ENCODE measurements at regions not wholly inside any gene's neighbourhood (a gene's known extent, or its start where the extent isn't known, plus 50 kb on each side); places are given as distances from the start of the nearest gene placed in this dataset.

DNA sequence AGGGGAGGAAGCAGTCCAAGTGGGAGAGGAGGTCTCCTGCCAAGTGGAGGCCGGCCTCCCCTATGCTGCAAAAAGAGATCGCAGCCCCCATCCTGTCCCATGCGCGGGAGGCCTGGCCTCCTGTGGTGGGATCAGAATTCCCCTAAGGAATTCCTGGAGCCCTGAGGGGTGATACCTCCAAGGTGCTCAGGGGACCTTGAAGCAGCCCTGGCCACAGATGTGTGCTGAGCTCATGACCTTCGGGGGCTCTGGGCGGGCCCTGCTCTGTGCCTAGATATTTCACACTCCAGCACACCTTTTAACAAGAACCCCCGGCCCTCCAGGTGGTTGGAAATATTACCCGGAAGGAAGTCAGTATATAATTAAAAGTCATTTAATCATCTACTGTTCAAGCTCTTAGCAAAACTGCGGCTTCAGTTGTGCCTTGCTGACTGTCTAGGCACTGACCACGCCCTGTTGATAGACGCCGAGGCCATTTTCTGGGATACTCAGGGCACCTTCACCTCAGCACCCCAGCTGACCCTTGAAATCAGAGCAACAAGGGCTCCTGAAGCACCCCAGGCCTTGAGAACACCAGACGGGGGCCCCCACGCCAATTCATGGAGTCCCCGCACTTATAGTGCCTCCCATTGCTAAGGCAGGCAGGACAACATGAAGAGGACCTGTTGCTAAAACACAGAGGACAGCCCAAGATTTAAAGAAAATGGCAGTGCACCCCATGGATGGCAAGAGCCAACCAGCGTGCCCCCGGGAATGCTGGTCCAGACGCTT lies 119.1 kb downstream of the NDUFA10 start:
- ChIA-PET CTCF (no interaction called here), POLR2A (no interaction called here)
- no peak for DNase-seq (ENCODE audit: extremely low spot score)
- TF ChIP-seq, protein P1, sequence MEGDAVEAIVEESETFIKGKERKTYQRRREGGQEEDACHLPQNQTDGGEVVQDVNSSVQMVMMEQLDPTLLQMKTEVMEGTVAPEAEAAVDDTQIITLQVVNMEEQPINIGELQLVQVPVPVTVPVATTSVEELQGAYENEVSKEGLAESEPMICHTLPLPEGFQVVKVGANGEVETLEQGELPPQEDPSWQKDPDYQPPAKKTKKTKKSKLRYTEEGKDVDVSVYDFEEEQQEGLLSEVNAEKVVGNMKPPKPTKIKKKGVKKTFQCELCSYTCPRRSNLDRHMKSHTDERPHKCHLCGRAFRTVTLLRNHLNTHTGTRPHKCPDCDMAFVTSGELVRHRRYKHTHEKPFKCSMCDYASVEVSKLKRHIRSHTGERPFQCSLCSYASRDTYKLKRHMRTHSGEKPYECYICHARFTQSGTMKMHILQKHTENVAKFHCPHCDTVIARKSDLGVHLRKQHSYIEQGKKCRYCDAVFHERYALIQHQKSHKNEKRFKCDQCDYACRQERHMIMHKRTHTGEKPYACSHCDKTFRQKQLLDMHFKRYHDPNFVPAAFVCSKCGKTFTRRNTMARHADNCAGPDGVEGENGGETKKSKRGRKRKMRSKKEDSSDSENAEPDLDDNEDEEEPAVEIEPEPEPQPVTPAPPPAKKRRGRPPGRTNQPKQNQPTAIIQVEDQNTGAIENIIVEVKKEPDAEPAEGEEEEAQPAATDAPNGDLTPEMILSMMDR (IDR thresholded peaks at IDR 0.05; ENCODE audit: control extremely low read depth, extremely low read depth, low read depth, missing control alignments): no peak

DNA sequence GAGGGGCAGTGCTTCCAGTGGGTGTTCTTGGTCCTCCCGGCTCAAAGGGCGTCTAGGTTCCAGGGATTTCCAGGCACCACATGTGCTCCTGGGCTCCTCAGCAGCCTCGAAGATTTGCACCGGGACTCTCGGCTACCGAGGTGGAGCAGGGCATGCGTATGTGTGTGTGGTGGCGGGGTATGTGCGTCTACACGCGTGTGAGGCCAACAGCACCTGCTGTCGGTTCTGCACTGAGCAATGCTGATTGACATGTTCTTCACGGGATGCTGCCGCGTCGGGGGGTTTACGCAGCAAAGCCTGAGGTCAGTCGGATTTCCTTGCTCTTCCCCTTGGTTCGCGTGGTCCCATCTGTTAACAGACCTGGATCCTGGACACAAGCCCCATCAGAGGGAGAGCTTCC lies 119.8 kb downstream of the NDUFA10 start:
- ChIA-PET CTCF (no interaction called here), POLR2A (no interaction called here)
- TF ChIP-seq, protein P1 (IDR thresholded peaks at IDR 0.05; ENCODE audit: control extremely low read depth, extremely low read depth, low read depth, missing control alignments): no peak
- DNase-seq (ENCODE audit: extremely low spot score): no peak

DNA sequence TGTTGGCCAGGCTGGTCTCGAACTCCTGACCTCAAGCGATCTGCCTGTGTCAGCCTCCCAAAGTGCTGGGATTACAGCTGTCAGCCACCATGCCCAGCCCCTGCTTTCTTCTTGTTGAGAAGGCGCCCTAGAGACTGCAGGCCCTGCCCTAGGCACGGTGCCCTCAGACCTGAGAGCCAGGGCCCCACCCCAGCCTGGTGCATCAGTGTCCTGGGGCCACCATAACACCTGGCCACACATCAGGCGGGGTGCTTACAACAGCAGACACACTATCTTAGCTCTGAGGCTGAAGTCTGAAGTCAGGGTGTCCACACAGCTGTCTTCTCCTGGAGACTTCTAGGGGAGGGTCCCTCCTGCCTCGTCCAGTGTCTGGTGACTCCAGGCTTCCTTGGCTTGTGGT lies 120.6 kb downstream of the NDUFA10 start:
- POLR2A ChIA-PET: no interaction called here
- TF ChIP-seq, protein P1 (IDR thresholded peaks at IDR 0.05; ENCODE audit: control extremely low read depth, extremely low read depth, low read depth, missing control alignments): no peak
- CTCF ChIA-PET: no interaction called here
- no peak for DNase-seq (ENCODE audit: extremely low spot score)

DNA sequence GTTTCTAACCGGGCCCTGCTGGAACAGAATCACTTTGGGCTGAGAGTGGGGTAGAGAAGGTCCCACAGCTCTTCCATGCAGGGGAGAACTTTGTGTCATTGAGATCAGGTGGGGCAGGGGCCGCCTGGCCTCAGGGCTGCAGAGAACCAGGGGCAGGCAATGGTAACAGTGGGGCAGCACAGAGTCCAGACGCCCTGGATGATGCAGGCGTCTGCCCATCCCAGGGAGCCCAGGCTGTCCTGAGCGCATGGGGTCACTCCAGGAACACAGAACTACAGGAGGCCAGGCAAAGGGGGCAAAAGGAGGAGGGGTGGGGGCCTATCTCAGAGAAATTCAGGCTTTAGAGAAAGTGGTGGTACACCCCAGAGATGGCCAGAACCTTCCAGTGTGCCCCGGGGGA lies 121.3 kb downstream of the NDUFA10 start:
- no peak for DNase-seq (ENCODE audit: extremely low spot score)
- TF ChIP-seq, protein P1 (IDR thresholded peaks at IDR 0.05; ENCODE audit: control extremely low read depth, extremely low read depth, low read depth, missing control alignments): no peak
- CTCF ChIA-PET: no interaction called here
- POLR2A ChIA-PET: no interaction called here

DNA sequence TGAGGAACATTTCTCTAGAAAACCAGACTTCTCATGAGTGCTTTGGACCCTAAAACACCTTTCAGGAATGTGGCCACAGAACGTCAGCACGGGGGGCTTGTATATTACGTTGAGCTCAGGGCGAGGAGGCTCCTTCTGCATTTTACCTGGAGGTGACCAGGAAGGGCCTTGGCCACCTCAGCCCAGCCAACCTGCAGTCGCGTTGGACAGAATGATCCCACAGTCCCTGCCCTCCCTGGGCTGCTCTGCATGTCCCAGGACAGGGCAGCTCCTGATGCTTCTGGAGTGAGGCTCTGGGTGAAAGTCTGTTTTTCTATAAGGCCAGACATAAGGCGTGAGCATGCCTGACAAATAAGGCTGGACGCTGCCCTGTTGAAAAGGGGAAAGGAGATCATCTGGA lies 121.9 kb downstream of the NDUFA10 start:
- POLR2A ChIA-PET: no interaction called here
- TF ChIP-seq, protein P1 (IDR thresholded peaks at IDR 0.05; ENCODE audit: control extremely low read depth, extremely low read depth, low read depth, missing control alignments): no peak
- CTCF ChIA-PET: no interaction called here
- no peak for DNase-seq (ENCODE audit: extremely low spot score)

DNA sequence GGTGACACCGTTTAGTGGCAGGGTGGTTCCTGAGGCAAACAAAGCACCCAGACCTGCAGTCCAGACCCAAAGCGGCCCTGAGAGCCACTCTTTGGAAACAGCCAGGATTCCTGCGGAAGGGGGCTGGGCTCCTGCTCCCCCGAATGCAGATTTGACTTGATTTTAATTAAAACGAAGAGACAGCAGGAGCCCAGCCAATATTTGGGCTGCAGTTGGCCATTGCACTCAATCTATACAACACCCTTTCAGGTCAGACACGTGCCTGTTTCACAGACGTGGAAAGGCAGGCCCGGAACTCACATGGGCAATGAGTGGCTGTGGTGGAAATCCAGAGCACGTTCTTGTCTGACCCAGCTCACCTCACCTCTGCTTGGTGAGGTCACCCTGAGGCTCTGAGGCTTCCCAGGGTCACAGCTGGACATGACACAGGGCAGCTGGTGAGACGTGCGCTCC lies 122.4 kb downstream of the NDUFA10 start:
- ChIA-PET CTCF (no interaction called here), POLR2A (no interaction called here)
- TF ChIP-seq, protein P1 (IDR thresholded peaks at IDR 0.05; ENCODE audit: control extremely low read depth, extremely low read depth, low read depth, missing control alignments): no peak
- no peak for DNase-seq (ENCODE audit: extremely low spot score)

All from GM10248 (cell line).